ENCODE measurements at regions not wholly inside any gene's neighbourhood (a gene's known extent, or its start where the extent isn't known, plus 50 kb on each side); places are given as distances from the start of the nearest gene placed in this dataset.

- no peak for TF ChIP-seq CTCF (IDR thresholded peaks at IDR 0.05)
- Histone ChIP-seq H3K9me3 (ENCODE audit: control insufficient read depth, low read length) (no peaks in the 10 kb centered on the region), H3K4me1 (no peaks in the 10 kb centered on the region), H3K9ac (no peak overlapping the region), H3K4me3 (ENCODE audit: low read depth, low read length) (no peak overlapping the region), H3K79me2 (no peaks in the 10 kb centered on the region), H3K36me3 (ENCODE audit: control insufficient read depth, insufficient read depth, low read length) (no peaks in the 10 kb centered on the region), H3K4me2 (ENCODE audit: low read length) (no peak overlapping the region), H2AFZ (no peak overlapping the region), H3K27ac (no peak overlapping the region), H3K27me3 (ENCODE audit: control insufficient read depth, insufficient read depth, low read length) (no peaks in the 10 kb centered on the region)
Measured at GRCh38 chr11:43234881-43235280, 76.9 kb upstream of the API5 start.

GRCh38 chr11:43238341-43238740 is 73.5 kb upstream of the API5 start:
- no peaks in the 10 kb centered on the region for H3K36me3 ChIP-seq (ENCODE audit: control insufficient read depth, insufficient read depth, low read length)
- no peak overlapping the region for H3K9ac ChIP-seq
- H3K4me1 ChIP-seq: no peaks in the 10 kb centered on the region
- H3K4me2 ChIP-seq (ENCODE audit: low read length): no peak overlapping the region
- TF ChIP-seq CTCF (IDR thresholded peaks at IDR 0.05): no peak
- no peaks in the 10 kb centered on the region for H3K9me3 ChIP-seq (ENCODE audit: control insufficient read depth, low read length)
- H3K27ac ChIP-seq: no peak overlapping the region
- no peaks in the 10 kb centered on the region for H3K79me2 ChIP-seq
- no peak overlapping the region for H3K4me3 ChIP-seq (ENCODE audit: low read depth, low read length)
- no peaks in the 10 kb centered on the region for H3K27me3 ChIP-seq (ENCODE audit: control insufficient read depth, insufficient read depth, low read length)
- no peak overlapping the region for H2AFZ ChIP-seq

GRCh38 chr11:43239791-43240190 is 72.0 kb upstream of the API5 start:
- Histone ChIP-seq H3K27me3 (ENCODE audit: control insufficient read depth, insufficient read depth, low read length) (no peaks in the 10 kb centered on the region), H3K4me2 (ENCODE audit: low read length) (no peak overlapping the region), H3K9ac (no peak overlapping the region), H2AFZ (no peak overlapping the region), H3K4me1 (no peaks in the 10 kb centered on the region), H3K36me3 (ENCODE audit: control insufficient read depth, insufficient read depth, low read length) (no peaks in the 10 kb centered on the region), H3K27ac (no peak overlapping the region), H3K79me2 (no peaks in the 10 kb centered on the region), H3K9me3 (ENCODE audit: control insufficient read depth, low read length) (no peaks in the 10 kb centered on the region), H3K4me3 (ENCODE audit: low read depth, low read length) (no peak overlapping the region)
- no peak for TF ChIP-seq CTCF (IDR thresholded peaks at IDR 0.05)

- no peak overlapping the region for H3K4me3 ChIP-seq (ENCODE audit: low read depth, low read length)
- no peaks in the 10 kb centered on the region for H3K9me3 ChIP-seq (ENCODE audit: control insufficient read depth, low read length)
- no peak for TF ChIP-seq CTCF (IDR thresholded peaks at IDR 0.05)
Measured at GRCh38 chr11:43242401-43242800, 69.4 kb upstream of the API5 start.

GRCh38 chr11:43243927-43244326 is 67.9 kb upstream of the API5 start:
- no peaks in the 10 kb centered on the region for H3K36me3 ChIP-seq (ENCODE audit: control insufficient read depth, insufficient read depth, low read length)
- no peak for TF ChIP-seq CTCF (IDR thresholded peaks at IDR 0.05)
- H3K4me2 ChIP-seq (ENCODE audit: low read length): no peak overlapping the region
- H3K9me3 ChIP-seq (ENCODE audit: control insufficient read depth, low read length): no peaks in the 10 kb centered on the region
- H3K27ac ChIP-seq: no peak overlapping the region
- no peaks in the 10 kb centered on the region for H3K79me2 ChIP-seq
- no peak overlapping the region for H3K9ac ChIP-seq
- H2AFZ ChIP-seq: no peak overlapping the region
- H3K4me3 ChIP-seq (ENCODE audit: low read depth, low read length): no peak overlapping the region
- H3K27me3 ChIP-seq (ENCODE audit: control insufficient read depth, insufficient read depth, low read length): no peaks in the 10 kb centered on the region
- H3K4me1 ChIP-seq: no peaks in the 10 kb centered on the region

More at GRCh38 chr11:43242401-43242800, 69.4 kb upstream of the API5 start:
- H3K27ac ChIP-seq: no peak overlapping the region
- H3K4me1 ChIP-seq: no peaks in the 10 kb centered on the region
- no peaks in the 10 kb centered on the region for H3K27me3 ChIP-seq (ENCODE audit: control insufficient read depth, insufficient read depth, low read length)
- no peak overlapping the region for H3K4me2 ChIP-seq (ENCODE audit: low read length)
- H2AFZ ChIP-seq: no peak overlapping the region
- no peaks in the 10 kb centered on the region for H3K36me3 ChIP-seq (ENCODE audit: control insufficient read depth, insufficient read depth, low read length)
- no peak overlapping the region for H3K9ac ChIP-seq
- no peaks in the 10 kb centered on the region for H3K79me2 ChIP-seq

Measured in parathyroid adenoma (tissue), 2 donors.